ENCODE measurements at regions not wholly inside any gene's neighbourhood (a gene's known extent, or its start where the extent isn't known, plus 50 kb on each side); places are given as distances from the start of the nearest gene placed in this dataset.

DNA sequence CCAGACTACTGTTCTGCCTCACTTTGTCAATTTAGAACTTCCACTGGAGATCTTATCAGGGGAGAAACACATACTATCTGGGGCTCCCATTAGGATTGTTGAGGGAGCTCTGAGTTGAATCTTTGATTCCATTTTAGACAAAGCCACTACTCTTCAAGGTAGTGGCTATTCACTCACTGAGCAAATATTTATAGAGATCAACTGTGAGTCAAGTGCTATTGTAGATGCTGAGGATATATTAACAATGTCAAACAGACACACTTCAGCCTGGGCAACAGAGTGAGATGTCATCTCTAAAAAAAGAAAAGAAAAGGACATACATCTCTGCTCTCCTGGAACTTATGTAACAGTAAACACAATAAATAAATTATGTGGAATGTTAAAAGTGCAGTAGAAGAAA lies 315.3 kb downstream of the PTEN start:
- no peak overlapping the region for H3K4me3 ChIP-seq (ENCODE audit: low read depth, low read length)
- DNase-seq (ENCODE audit: low read depth), result no peak
- no peak for TF ChIP-seq MAX (IDR thresholded peaks at IDR 0.05; ENCODE audit: low read depth, low read length)
- no peak for TF ChIP-seq POLR2A (IDR thresholded peaks at IDR 0.05; ENCODE audit: extremely low read depth, insufficient read length)

- DNase-seq (ENCODE audit: low read depth), result no peak
These were observed 316.4 kb downstream of the PTEN start for GRCh38 chr10:88179831-88180230.

GRCh38 chr10:88181902-88182600 lies 318.6 kb downstream of the PTEN start:
- H3K4me3 ChIP-seq (ENCODE audit: low read depth, low read length), result no peak overlapping the region
- DNase-seq (ENCODE audit: low read depth), result no peak
- TF ChIP-seq, protein P1, sequence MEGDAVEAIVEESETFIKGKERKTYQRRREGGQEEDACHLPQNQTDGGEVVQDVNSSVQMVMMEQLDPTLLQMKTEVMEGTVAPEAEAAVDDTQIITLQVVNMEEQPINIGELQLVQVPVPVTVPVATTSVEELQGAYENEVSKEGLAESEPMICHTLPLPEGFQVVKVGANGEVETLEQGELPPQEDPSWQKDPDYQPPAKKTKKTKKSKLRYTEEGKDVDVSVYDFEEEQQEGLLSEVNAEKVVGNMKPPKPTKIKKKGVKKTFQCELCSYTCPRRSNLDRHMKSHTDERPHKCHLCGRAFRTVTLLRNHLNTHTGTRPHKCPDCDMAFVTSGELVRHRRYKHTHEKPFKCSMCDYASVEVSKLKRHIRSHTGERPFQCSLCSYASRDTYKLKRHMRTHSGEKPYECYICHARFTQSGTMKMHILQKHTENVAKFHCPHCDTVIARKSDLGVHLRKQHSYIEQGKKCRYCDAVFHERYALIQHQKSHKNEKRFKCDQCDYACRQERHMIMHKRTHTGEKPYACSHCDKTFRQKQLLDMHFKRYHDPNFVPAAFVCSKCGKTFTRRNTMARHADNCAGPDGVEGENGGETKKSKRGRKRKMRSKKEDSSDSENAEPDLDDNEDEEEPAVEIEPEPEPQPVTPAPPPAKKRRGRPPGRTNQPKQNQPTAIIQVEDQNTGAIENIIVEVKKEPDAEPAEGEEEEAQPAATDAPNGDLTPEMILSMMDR (IDR thresholded peaks at IDR 0.05; ENCODE audit: low read depth, low read length), result no peak
- TF ChIP-seq MAX (IDR thresholded peaks at IDR 0.05; ENCODE audit: low read depth, low read length) (no peak), MYC (IDR thresholded peaks at IDR 0.05; ENCODE audit: low read depth, low read length) (no peak), POLR2A (IDR thresholded peaks at IDR 0.05; ENCODE audit: extremely low read depth, insufficient read length) (no peak)

More at GRCh38 chr10:88179831-88180230, 316.4 kb downstream of the PTEN start:
- TF ChIP-seq POLR2A (IDR thresholded peaks at IDR 0.05; ENCODE audit: extremely low read depth, insufficient read length), result no peak
- TF ChIP-seq MYC (IDR thresholded peaks at IDR 0.05; ENCODE audit: low read depth, low read length), result no peak
- TF ChIP-seq, protein P1 (IDR thresholded peaks at IDR 0.05; ENCODE audit: low read depth, low read length), result no peak
- TF ChIP-seq MAX (IDR thresholded peaks at IDR 0.05; ENCODE audit: low read depth, low read length), result no peak
- H3K4me3 ChIP-seq (ENCODE audit: low read depth, low read length), result no peak overlapping the region

DNA sequence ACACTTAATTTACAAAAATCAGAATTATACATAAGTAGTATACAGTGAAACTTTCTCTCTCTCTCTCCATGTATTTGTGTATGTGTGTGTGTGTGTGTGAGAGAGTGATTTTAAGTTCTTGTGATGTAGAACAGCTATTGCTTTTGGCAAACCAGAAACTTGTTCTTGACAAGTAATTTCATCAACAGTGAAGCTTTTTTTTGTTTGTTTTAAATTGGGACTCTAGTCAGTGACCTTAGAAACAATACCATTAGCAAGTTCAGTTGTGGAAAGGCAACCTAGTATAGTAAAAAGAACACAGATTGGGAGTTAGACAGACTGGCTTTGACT lies 319.1 kb downstream of the PTEN start:
- TF ChIP-seq MYC (IDR thresholded peaks at IDR 0.05; ENCODE audit: low read depth, low read length), result no peak
- TF ChIP-seq, protein P1 (IDR thresholded peaks at IDR 0.05; ENCODE audit: low read depth, low read length), result no peak
- TF ChIP-seq MAX (IDR thresholded peaks at IDR 0.05; ENCODE audit: low read depth, low read length), result no peak
- H3K4me3 ChIP-seq (ENCODE audit: low read depth, low read length), result no peak overlapping the region
- DNase-seq (ENCODE audit: low read depth), result no peak

DNA sequence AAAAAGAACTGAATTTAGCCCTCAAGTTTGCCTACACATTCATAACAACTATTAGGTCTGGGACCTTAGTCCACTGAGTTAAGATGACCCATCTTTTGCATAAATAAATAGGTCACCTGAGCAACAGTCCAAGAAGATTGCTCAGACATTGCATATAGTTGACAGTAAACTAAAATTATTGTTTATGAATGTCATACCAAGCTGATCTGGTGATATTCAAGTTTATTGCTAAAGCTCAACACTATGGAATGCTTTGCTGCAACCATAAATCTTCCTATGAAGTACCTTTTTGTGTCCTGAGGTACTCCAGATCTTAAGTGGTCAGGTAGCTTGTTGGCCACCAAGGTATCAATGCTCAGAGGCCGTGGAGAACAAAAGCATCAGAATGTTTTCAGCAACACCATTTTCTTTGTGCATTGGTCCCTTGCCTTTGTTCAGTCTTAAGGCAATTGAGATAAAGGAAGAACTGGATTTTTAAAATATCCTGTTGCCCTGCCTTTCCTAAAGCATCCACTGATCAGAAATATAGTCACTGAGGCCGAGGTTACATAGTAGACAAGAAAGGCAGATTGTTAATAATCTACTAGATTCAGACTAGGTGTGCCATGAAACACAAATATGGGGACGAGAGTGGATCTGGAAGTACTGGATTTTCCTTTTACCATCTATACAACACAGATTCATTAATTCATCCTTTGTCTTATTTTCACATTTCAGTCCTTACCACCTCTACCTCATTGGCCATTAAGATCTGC lies 321.3 kb downstream of the PTEN start:
- H3K4me3 ChIP-seq (ENCODE audit: low read depth, low read length), result no peak overlapping the region
- DNase-seq (ENCODE audit: low read depth), result no peak
- TF ChIP-seq POLR2A (IDR thresholded peaks at IDR 0.05; ENCODE audit: extremely low read depth, insufficient read length), result no peak
- TF ChIP-seq MYC (IDR thresholded peaks at IDR 0.05; ENCODE audit: low read depth, low read length), result no peak
- TF ChIP-seq MAX (IDR thresholded peaks at IDR 0.05; ENCODE audit: low read depth, low read length), result no peak
- TF ChIP-seq, protein P1 (IDR thresholded peaks at IDR 0.05; ENCODE audit: low read depth, low read length), result no peak

DNA sequence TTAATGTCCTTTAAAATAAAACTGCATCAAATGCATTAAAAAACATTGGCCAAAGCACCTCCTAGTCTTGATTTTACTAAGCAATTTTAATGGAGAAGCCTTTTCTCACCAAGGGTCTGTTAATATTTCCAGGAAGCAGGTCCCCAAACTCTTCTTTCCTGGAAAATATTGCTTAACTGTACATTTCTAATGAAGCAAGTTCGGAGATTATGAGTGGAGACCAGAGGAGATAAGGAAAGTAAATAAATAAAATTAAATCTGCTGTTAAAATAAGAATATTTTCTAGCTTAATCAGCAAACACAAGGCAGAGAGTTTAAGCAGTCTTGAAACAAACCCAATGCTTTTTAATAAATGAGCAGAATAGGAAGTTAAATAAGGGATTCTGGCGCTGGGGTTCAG lies 322.4 kb downstream of the PTEN start:
- H3K4me3 ChIP-seq (ENCODE audit: low read depth, low read length), result no peak overlapping the region
- DNase-seq (ENCODE audit: low read depth), result no peak
- TF ChIP-seq MYC (IDR thresholded peaks at IDR 0.05; ENCODE audit: low read depth, low read length), result no peak
- TF ChIP-seq POLR2A (IDR thresholded peaks at IDR 0.05; ENCODE audit: extremely low read depth, insufficient read length), result no peak
- TF ChIP-seq, protein P1 (IDR thresholded peaks at IDR 0.05; ENCODE audit: low read depth, low read length), result no peak
- no peak for TF ChIP-seq MAX (IDR thresholded peaks at IDR 0.05; ENCODE audit: low read depth, low read length)

Measured in NB4 (cell line).